Glomerular visceral epithelial cell (primary cell): ENCODE measurements at regions not wholly inside any gene's neighbourhood (a gene's known extent, or its start where the extent isn't known, plus 50 kb on each side); places are given as distances from the start of the nearest gene placed in this dataset.
"Not testable (repeated sequence)": the region's sequence is repeated elsewhere in the genome, so short reads cannot be mapped to it uniquely, and the experiment has no call there.

Source experiments
- DNase-seq: peaks from one replicate; pipeline ENCODE4 v3.0.0-alpha.2; 2016; ENCODE audit errors: extremely low spot score

DNA sequence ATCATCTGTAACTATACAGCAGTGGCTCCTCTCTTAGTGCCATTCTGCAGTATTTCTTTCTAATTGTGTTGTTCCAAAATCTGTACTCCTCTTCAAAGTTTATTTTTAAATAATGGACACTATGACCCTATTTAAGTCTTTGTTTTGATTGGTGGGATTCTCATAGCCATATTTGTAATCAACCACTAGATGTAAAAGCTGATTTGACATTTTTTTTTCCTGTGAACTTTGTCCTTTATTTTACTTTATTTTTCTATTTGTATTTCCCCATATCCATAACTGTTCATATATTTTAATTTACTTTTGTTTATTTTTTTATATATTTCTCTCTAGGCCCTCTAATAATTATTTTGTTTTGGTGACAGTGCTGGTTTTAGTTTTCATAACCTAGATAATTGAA, 544.4 kb downstream of the KCNJ2 start:
- DNase-seq = no peak

DNA sequence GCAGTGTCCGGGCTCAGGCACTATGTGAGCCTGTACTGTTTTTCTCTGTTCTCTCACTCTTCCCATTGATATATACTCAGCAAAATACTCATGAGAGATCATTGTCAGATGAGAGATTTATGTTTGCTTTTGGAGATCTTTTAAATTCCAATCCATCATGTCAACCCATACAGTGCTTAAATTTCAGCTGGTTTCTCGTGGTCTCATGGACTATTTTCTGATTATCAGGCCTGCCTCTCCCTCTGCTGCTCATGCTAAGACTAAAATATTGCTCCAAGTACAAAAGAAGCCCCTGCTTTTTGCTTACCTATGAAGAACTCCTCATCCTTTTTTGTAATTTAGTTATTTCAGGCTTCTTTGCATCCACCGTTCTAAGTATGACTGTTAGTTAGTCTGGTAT, 547.2 kb downstream of the KCNJ2 start:
- no peak for DNase-seq

DNA sequence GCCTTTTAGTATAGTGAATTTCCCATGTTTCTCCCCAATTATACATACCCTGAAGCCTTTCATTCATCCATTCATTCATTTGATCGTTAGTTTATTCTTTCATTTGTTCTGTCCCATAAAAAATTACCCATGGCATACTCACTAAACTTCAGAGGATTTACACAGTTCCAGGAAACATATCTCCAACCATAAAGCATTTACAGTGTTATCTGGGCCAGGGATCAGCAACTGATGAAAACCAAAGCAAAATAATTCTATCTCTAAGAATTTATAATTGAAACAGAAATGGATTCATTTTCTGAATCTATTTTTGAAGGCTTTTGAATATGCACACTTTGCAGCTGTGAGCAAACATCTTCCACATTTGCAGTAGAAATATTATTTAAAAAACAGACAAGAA, 547.7 kb downstream of the KCNJ2 start:
- no peak for DNase-seq

DNA sequence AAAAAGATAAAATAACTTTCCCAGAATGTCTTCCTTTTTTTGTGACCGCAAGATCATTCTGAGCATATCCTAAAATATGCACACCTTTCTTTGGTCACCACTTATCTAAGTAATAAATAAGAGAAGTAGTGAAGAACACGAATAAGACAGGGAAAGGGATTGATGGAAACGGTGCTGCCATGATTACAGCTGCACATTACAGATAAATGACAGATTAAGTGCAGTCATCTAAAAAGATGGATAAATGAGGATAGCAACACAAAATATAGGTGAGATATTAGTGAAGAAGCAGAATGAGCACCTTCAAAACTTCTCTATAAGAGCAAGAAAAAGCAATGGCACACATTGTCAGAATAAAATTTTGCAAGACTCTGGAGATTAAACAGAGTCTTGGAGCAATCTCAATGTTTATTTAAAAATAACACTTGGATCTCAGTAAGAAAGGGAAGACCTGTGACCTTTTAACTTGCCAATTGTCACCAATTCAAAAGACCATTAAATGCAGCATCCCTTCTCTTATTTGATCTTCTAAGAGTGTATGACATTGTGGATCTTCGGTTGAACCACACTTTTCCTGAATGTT, 567.1 kb downstream of the KCNJ2 start:
- no peak for DNase-seq

DNA sequence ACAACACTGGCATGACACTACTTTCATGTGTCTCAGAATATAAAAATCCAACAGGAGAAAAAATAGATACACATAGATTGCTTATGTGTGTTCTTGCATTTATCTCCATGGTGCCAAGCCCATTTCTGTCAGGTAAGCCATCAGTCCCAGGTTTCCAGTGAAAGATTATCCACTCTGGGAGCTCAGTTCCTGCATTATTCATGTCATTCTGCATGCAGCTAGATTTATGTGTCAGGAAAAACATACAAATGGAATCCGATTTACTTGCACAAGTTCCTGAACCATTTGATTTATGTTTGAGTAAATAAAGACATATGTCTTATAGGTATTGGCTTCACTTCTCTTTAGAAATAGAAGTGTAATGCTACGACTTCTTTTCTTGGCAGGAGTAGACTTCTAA, 569.7 kb downstream of the KCNJ2 start:
- DNase-seq = no peak

DNA sequence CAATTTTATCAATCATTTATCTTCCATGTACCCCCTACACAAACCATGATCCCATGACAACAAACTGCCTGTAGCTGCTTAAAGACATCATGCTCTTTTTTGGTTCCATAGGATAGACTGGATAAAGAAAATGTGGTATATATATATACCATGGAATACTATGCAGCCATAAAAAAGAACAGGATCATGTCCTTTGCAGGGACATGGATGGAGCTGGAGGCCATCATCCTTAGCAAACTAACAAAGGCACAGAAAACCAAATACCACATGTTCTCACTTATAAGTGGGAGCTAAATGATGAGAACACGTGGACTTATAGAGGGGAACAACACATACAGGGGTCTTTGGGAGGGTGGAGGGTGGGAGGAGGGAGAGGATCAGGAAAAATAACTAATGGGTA, 577.2 kb downstream of the KCNJ2 start:
- DNase-seq = not testable (repeated sequence)

DNA sequence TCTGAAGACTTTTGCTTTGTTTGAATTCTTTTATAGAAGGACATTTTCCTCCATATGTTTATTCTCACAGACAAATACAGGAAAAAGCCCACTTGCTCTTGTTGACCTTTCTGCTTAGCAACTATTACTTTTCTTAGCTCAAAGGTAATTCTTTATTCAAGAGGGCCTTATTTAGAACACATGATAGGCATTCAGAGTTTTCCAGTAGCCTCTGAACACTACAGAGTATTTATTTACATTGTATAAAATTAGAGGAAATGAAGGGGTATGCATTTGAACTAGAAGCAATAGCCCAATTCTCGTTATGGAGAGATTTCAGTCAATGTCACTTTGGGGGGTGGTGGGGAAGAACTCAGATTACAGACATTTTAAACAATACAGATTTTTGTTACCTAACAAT, 581.7 kb downstream of the KCNJ2 start:
- no peak for DNase-seq

DNA sequence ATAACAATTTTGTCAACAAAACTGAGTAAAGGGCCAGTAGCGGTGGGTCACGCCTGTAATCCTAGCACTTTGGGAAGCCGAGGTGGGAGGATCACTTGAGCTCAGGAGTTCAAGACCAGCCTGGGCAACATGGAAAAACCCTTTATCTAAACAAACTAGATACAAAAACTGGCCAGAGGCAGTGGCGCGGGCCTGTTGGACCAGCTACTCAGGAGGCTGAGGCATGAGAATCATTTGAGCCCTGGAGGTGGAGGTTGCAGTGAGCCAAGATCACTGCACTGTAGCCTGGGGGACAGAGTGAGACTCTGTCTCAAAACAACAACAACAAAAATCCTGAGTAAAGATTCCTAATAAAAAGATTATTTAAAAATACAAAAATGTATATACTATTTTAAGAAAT, 583.1 kb downstream of the KCNJ2 start:
- not testable (repeated sequence) for DNase-seq

DNA sequence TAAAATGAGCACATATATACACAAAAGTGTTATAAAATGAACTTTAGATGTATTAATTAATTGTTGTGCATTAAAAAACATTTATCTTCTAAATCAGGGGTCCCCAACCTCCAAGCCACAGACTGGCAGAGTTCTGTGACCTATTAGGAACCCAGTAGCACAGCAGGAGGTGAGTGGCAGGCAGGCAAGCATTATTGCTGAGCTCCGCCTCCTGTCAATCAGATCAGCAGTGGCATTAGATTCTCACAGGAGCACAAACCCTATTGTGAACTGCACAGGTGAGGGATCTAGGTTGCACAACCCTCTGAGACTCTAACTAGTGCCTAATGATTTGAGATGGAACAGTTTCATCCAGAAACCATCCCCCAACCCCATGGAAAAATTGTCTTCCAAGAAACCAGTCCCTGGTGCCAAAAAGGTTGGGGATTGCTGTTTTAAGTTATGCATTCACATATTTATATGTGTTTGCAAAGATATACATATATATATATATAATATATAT, 583.7 kb downstream of the KCNJ2 start:
- DNase-seq = no peak

DNA sequence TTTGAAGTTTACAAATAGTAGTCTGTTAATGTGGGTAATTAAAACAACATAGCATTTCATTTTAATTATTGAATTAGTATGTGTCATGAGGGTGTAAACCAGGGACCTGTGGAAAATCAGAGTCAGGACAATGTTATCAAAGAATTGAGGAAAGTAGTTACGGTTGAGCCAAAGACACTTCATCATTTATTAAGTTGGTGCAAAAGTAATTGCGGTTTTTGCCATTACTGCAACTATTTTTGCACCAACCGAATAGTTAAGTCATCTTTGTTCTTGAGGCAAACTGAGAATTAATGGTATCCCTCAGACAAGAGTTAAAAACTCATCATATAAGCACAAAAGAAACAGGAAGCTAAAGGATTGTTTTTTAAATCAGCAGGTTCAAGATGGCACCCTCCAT, 593.7 kb downstream of the KCNJ2 start:
- DNase-seq = no peak

DNA sequence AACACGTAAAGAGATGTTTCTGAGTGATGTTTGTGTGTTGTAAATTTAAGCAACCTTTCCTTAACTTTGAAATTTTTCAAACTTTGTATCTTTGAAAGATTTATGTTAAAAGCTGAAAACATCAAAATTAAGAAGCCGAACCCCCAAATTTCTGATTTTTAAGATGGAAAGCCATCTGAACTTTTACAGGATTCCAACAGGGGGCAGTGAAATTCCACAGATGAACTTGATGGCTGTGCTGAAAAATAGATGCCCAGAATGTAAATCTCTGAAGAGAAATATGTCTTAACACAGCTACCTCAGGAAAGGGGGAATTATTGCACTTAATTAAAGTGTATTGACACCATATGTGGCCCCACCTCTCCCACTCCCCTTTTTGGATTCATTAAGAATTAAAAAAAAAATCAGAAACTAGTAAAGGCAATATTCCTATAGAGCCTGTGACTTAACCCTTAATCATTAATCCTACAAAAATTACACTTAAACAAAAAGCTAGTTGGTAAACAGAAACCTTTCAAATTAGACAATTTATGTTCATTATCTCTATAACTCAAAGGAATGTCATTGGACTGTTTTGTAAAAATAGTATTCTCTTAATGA, 597.9 kb downstream of the KCNJ2 start:
- DNase-seq = peak; percentile 54

DNA sequence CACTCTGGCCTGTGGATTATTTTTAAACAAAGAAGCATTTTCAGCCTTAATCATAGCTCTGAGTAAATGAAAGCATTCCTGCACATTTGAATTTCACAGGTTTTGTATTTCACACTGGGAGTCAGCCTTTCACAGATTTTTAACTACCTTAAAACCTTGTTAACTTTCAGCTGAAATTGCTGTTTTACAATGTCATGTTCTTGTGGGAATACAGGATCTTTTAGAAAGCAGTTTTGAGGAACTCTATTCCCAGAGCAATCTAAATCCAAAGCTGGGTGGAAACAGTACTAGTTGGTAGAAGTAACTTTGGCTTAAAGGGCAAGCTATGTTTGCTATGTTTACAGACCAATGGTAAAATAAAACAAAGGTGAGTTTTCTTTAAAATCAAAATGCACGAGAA, 600.6 kb downstream of the KCNJ2 start:
- no peak for DNase-seq

DNA sequence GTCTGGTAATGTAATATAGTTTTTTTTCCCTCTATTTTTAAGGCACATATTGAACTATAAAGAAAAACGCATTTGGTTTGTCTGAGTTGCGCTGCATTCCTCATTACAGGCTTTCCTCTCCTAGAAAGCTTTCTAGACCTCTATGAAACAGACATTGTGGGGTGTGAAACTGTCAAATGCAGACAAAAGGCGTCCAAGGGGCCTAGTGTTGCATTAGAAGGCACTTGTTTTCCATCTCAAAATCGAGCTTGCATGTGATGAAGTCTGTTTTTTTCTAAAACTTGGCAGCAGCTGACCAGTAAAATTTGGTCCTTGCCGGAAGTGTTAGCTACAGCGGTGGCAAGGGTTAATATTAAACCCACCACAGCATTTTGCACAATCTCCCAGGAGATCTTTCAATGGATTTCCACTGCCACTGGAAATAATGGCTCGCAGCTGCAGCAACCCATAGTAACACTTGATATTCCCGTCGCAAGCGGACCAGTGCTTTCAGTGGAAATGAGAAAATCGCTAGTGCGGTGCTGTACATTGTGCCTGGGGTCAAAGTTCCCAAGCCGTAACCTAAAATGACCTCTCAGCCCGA, 602.6 kb downstream of the KCNJ2 start:
- DNase-seq = no peak

DNA sequence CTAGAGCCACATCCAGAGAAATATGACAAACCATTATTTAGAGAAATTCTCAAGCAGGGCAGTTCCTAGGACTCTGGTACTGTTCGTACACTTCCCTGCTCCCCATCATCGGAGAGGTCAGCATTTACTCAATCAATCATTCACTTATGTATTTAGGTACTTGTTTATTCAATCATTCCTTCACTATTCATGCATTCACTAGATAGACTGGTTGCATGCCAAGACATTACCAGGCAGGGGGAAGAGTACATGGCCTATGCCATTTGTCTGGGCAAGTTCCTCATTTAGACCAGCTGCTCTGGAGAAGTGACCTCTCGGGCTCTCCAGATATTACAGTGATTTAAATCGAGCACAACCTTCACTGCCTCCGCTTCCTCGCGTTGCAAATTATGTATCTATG, 603.4 kb downstream of the KCNJ2 start:
- no peak for DNase-seq

DNA sequence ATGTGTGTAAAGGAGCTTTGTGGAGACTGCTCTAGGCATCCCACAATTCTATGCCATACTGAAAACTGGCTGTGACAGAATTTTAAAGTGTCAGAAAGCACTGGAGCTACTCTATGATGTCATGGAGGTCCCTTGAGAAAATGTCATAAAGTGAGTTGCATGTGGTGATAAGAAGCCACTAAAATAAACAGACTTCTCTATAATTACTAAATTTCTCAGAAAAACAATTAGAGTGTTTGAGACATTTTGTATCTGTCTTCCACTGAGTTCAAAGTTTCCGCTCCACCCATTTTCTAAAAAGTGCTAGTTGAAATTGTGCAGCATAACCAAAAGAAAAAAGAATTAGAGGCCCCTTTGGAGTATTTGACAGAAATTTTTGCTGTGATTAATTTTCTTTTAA, 603.9 kb downstream of the KCNJ2 start:
- DNase-seq = no peak

DNA sequence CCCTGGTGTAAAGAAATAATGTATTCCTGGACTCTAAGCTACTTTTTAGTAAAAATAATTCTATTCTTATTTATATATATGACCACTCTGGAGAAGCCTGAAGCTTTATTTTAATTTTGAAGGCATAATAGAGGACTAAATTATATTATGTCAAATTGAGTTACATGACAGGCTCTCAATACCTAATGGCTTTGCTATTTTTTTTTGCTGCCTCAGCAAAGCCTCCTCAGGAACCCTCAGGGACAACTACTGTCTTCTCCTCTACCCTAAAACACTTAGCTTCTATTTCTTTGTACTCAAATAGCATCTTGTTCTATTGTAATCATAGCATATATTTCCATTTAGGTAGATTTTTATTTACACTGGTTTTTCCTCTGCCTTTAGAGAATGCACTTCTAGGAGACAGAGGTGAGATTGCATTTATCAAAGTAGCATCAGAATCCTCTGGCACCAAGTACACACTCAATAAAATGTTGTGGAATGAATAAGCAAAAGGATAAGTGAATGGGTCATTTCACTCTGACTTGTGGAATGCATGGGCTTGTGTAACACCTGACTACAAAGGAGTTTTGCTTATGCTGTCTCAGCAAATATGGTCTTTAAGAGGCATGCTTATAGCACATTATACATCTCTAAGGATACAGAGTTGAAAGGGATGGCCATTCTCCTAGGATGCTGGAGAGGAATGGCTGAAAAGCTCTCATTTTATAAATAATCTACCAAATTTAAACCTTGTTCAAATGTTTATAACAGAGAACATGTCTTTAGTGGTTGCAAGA, 605.2 kb downstream of the KCNJ2 start:
- DNase-seq = no peak

DNA sequence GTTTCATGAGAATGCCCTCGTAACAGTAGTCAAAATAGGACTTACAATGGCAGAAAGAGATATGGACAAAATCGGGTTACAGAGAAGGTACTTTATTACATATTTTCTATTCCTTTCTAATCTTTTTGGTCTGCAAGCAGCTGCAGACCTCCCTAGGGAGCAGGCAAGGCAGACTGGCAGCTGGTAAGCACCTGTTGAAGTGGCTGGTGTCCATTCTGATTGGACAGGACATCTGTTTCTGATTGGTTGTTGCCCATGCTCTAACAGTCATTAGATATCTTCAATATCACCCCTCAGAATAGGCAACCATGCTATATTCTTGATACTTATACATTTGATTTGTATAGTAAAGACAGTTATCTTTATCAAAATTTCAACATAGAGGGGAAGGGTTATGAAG, 606.3 kb downstream of the KCNJ2 start:
- DNase-seq = no peak

DNA sequence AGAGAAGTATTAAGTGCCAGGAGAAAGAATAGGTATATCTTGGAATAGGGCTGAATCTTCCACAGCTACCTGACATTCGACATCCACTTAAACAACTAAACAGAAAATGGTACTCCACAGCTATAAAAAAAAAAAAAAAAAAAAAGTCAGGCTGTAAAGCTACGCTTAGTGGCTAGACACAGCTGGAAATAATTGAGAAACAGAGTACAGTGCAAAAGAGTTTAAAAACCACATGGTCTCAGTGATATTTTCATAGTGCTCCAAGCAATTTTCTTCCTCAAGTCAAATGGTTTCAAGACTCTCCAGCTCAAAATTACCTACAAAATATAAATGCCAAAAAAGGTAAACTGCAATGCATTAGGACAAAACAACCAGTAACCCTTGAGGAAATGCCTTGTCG, 607.1 kb downstream of the KCNJ2 start:
- no peak for DNase-seq

DNA sequence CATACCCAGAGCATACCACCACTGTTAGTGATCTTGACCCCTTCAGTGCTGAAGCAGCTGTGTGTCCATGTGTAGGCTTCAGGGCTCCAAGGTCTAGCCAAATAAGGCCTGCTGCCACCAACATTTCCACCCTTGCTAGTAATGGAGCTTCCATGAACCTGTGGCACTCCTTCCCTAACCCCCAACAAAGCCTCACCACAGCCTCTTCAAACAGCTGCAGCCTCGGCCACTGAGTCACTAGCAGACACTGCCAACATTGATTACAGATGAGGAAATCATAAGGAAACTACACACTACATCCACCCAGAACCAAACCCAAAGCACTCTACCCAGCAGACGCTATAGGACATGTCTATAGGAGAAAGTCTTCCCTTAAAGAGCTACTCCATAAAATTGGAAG, 610.7 kb downstream of the KCNJ2 start:
- DNase-seq = no peak

DNA sequence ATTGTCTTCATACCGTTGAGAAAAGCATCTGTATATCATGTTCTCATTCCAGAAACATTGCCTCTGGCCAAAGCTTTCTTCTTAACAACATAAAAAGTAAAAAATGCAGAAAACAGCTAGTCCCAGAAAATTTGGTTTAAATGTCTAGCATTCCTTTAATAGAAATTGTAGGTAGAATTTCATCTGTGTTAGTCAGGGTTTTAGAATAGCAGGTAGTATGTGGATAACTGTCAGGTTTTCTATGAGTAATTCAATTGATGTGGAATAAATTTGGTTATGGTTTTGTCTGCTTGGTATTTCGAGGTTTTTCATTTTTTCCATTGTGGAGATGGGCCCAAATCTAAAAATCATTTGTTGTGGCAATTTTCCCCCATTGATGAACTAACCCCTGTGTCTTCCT, 616.7 kb downstream of the KCNJ2 start:
- no peak for DNase-seq

DNA sequence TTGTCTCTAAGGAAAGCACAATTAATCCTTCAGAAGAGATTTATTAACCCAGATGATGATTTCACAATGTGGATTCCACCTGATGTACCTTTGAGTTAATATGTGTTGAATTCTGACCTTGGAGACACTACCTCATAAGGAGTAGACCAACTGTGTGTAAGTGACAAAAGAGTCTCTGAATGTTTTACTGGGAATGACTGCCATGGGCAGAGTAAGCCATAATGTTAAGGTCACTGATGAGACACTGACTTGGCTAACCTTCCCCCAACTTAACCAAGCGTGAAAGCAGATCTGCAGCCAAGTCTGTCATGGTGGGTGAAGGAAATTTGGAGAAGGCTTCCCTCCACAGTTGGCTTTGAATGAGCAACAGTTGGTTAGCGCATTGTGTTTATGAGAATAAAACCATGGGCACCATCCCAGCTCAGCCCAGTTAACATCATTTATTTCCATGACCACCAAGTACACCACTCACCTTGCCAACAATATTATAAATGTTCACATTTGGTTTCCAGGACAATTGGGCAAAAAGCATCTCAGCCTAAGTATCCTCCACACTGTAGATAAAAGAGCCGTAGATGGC, 618.5 kb downstream of the KCNJ2 start:
- peak; percentile 9 for DNase-seq

DNA sequence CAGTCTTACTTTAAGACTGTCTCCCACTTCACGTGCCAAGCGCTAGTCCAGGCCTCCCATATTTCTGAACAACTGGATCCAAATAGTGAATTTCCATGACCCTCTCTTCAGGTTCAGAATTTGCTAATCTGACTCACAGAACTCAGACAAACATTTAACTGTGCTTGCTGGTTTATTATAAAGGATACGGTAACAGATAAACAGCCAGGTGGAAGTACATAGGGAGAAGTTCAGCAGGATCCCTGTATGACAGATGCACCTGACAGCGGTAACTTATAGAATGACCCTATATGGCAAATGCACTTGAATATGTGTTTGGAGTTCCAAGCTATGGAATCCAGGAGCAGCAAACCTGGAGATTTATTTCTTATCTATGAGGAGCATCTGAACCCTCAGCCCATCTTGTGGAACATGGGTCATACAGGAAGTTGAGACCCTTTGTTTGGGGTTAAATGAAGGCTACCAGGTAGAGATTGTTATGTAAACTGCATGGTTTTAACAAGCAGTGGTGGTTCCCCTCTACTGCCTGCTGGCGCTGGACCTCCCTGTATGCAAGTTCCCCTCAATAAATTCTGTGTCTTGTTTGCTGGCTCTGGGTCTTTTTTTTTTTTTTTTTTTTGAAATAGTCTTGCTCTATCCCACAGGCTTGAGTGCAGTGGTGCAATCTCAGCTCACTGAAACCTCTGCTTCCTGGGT, 622.6 kb downstream of the KCNJ2 start:
- DNase-seq = no peak
